ENCODE measurements at regions not wholly inside any gene's neighbourhood (a gene's known extent, or its start where the extent isn't known, plus 50 kb on each side); places are given as distances from the start of the nearest gene placed in this dataset.

GRCh38 chr9:116095403-116095802, 58.2 kb upstream of the PAPPA start:
- ChIA-PET CTCF (no interaction called here), POLR2A (no interaction called here)
- no peak for ATAC-seq
- no peak for DNase-seq (ENCODE audit: low read depth in 1 of 2, low spot score in 1 of 2)
- no peak for TF ChIP-seq EP300 (IDR thresholded peaks at IDR 0.05)
- TF ChIP-seq HEYL (CRISPR knock-in tag; IDR thresholded peaks at IDR 0.05): no peak
- TF ChIP-seq CEBPB (IDR thresholded peaks at IDR 0.05): peak in 1 of 2 experiments; percentile 35; a peak in 1 of 4 replicates
- no peak for TF ChIP-seq CHD2 (IDR thresholded peaks at IDR 0.05; ENCODE audit: low read length, partially characterized antibody)
- TF ChIP-seq MAFK (IDR thresholded peaks at IDR 0.05; ENCODE audit: partially characterized antibody): peak; percentile 69
- no peak for TF ChIP-seq REST (IDR thresholded peaks at IDR 0.05)
- TF ChIP-seq, protein P1, sequence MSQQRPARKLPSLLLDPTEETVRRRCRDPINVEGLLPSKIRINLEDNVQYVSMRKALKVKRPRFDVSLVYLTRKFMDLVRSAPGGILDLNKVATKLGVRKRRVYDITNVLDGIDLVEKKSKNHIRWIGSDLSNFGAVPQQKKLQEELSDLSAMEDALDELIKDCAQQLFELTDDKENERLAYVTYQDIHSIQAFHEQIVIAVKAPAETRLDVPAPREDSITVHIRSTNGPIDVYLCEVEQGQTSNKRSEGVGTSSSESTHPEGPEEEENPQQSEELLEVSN (IDR thresholded peaks at IDR 0.05; ENCODE audit: borderline replicate concordance, low read depth): no peak
- TF ChIP-seq HDAC2 (IDR thresholded peaks at IDR 0.05): no peak
- TF ChIP-seq ATOH8 (CRISPR knock-in tag; IDR thresholded peaks at IDR 0.05; ENCODE audit: low read depth): no peak
- FAIRE-seq: no peak
- Histone ChIP-seq H3K4me3 (no peak overlapping the region), H3K4me2 (peak overlapping the region; percentile 38), H3K27ac (peak overlapping the region; percentile 43 to 65), H3K9me3 (peaks cover 6% of the 10 kb centered on the region; the same call in 1 of the 3 replicates), H3K4me1 (peaks cover 28% of the 10 kb centered on the region)
- WGBS (ENCODE audit: missing lambda C conversion rate): 92% methylated on average over 2 of the region's 2 CpGs

GRCh38 chr9:116096046-116096445, 57.5 kb upstream of the PAPPA start:
- Histone ChIP-seq H3K9me3 (peaks cover 2% of the 10 kb centered on the region; the same call in 1 of the 3 replicates), H3K4me2 (peak overlapping the region; percentile 38), H3K4me3 (no peak overlapping the region), H3K4me1 (peaks cover 31% of the 10 kb centered on the region), H3K27ac (peak overlapping the region; percentile 43 to 65)
- WGBS (ENCODE audit: missing lambda C conversion rate): 52% methylated on average over 4 of the region's 4 CpGs
- ATAC-seq (peak in 1 of 2 experiments; percentile 25; a peak in 3 of 6 replicates), DNase-seq (ENCODE audit: low read depth in 1 of 2, low spot score in 1 of 2) (no peak), FAIRE-seq (no peak)
- ChIA-PET POLR2A (no interaction called here), CTCF (interaction anchor here (0.6 to 1.0 kb wide), 2 partner anchors 88 to 423 kb away, joined by 3 read pairs; no protein-coding TSS in a partner anchor)
- no peak for TF ChIP-seq HDAC2 (IDR thresholded peaks at IDR 0.05)
- TF ChIP-seq BHLHE40 (IDR thresholded peaks at IDR 0.05; ENCODE audit: low read depth, low read length): no peak
- TF ChIP-seq PBX3 (IDR thresholded peaks at IDR 0.05): no peak
- TF ChIP-seq JUNB (IDR thresholded peaks at IDR 0.05): no peak
- no peak for TF ChIP-seq ATOH8 (CRISPR knock-in tag; IDR thresholded peaks at IDR 0.05; ENCODE audit: low read depth)
- no peak for TF ChIP-seq GATA3 (IDR thresholded peaks at IDR 0.05; ENCODE audit: borderline replicate concordance)
- TF ChIP-seq KDM5A (IDR thresholded peaks at IDR 0.05): no peak
- TF ChIP-seq, protein P2, sequence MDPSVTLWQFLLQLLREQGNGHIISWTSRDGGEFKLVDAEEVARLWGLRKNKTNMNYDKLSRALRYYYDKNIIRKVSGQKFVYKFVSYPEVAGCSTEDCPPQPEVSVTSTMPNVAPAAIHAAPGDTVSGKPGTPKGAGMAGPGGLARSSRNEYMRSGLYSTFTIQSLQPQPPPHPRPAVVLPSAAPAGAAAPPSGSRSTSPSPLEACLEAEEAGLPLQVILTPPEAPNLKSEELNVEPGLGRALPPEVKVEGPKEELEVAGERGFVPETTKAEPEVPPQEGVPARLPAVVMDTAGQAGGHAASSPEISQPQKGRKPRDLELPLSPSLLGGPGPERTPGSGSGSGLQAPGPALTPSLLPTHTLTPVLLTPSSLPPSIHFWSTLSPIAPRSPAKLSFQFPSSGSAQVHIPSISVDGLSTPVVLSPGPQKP (IDR thresholded peaks at IDR 0.05; ENCODE audit: low read depth, low read length): no peak
- no peak for TF ChIP-seq SMC3 (IDR thresholded peaks at IDR 0.05)
